SK-N-SH (cell line): ENCODE measurements at regions not wholly inside any gene's neighbourhood (a gene's known extent, or its start where the extent isn't known, plus 50 kb on each side); places are given as distances from the start of the nearest gene placed in this dataset.

ENCODE experiments used
- ELF1 ChIP-seq: IDR thresholded peaks from 2 replicates; pipeline ENCODE4 v1.4.0; 2012
- EP300 ChIP-seq, 2 experiments: IDR thresholded peaks; 2 replicates each; pipeline versions ENCODE4 v1.4.0 to v1.6.1; 2012; ENCODE audit warnings: borderline replicate concordance in 1 of 2, low read depth in 1 of 2, low read length in 1 of 2
- EZH2phosphoT487 ChIP-seq: fragments of 200-600 bp; sonication (generic); IDR thresholded peaks from 2 replicates; pipeline ENCODE4 v1.6.1; 2017; ENCODE audit warnings: low read depth, mixed run types, mild to moderate bottlenecking, antibody characterized with exemption, moderate library complexity, borderline replicate concordance
- FOXM1 ChIP-seq: IDR thresholded peaks from 2 replicates; pipeline ENCODE4 v1.4.0; 2012; ENCODE audit warnings: low read depth, mild to moderate bottlenecking
- GABPA ChIP-seq: IDR thresholded peaks from 2 replicates; pipeline ENCODE4 v1.4.0; 2012; ENCODE audit warnings: low read depth, mild to moderate bottlenecking
- IRF3 ChIP-seq: fragments of 150-350 bp; IDR thresholded peaks from 2 replicates; pipeline ENCODE4 v1.6.1; 2016; ENCODE audit warnings: mild to moderate bottlenecking, low read depth, low read length
- MEF2A ChIP-seq: IDR thresholded peaks from 2 replicates; pipeline ENCODE4 v1.4.0; 2012; ENCODE audit warnings: low read depth, borderline replicate concordance
- MXI1 ChIP-seq: IDR thresholded peaks from 2 replicates; pipeline ENCODE4 v1.6.1; 2012; ENCODE audit warnings: mild to moderate bottlenecking, low read depth, low read length, improper control_type of control experiment
- NRF1 ChIP-seq: IDR thresholded peaks from 2 replicates; pipeline ENCODE4 v1.6.1; 2012; ENCODE audit warnings: low read depth, mild to moderate bottlenecking, low read length
- POLR2AphosphoS5 ChIP-seq: IDR thresholded peaks from 2 replicates; pipeline ENCODE4 v1.6.1; 2012; ENCODE audit warnings: low read depth, low read length
- REST ChIP-seq: IDR thresholded peaks from 2 replicates; pipeline ENCODE4 v1.6.1; 2012; ENCODE audit warnings: mild to moderate bottlenecking, low read depth, low read length, moderate library complexity
- RXRA ChIP-seq: IDR thresholded peaks from 2 replicates; pipeline ENCODE4 v1.4.0; 2012; ENCODE audit warnings: low read depth, mild to moderate bottlenecking, borderline replicate concordance
- SIN3A ChIP-seq: IDR thresholded peaks from 2 replicates; pipeline ENCODE4 v1.6.1; 2012; ENCODE audit warnings: low read depth, mild to moderate bottlenecking, low read length, moderate library complexity, borderline replicate concordance
- TAF1 ChIP-seq: IDR thresholded peaks from 2 replicates; pipeline ENCODE4 v1.6.1; 2012; ENCODE audit warnings: low read depth, mild to moderate bottlenecking, low read length, moderate library complexity, borderline replicate concordance
- TCF12 ChIP-seq: IDR thresholded peaks from 2 replicates; pipeline ENCODE4 v1.4.0; 2012
- TEAD4 ChIP-seq: IDR thresholded peaks from 2 replicates; pipeline ENCODE4 v1.4.0; 2012; ENCODE audit warnings: mild to moderate bottlenecking, borderline replicate concordance; ENCODE audit not compliant: insufficient read depth
- USF2 ChIP-seq: fragments of 150-350 bp; IDR thresholded peaks from 2 replicates; pipeline ENCODE4 v1.6.1; 2017; ENCODE audit warnings: antibody characterized with exemption, low read length, low read depth, borderline replicate concordance
- TF ChIP-seq, protein P1 (sequence below): IDR thresholded peaks from 2 replicates; pipeline ENCODE4 v1.4.0; 2012; ENCODE audit warnings: low read depth

DNA sequence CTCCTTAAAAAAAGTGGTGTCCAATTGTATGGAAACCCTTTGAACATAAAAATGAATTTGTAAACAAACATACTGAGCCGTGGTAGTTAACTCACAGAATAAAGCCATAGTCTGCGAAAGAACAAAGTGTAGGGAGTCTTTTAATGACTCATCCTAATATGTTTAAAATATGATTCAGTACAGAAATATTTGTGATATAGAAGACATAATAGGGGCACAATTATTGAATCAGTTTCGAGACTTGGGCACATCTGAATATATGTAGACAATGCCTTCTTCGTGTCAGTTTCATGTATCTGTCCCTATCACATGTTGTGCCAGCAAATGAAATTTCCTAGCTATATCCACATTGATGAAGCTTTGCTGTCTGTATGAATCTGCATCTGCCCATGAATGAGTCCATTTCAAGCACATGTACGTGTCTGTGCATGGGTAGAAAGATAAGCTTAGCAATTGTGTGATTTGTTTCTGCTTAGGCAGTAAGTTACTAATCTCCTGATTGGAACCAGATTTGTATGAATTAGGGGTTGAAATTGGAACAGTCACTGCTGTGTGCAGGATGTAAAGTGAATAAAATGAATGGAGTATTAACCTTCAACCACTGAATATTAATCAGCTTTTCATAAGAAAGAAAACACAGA lies 112.5 kb upstream of the SOX9 start (continued):
- TF ChIP-seq IRF3 (no peak), FOXM1 (no peak), MXI1 (peak; percentile 83; the same call in 1 of the 2 replicates), TCF12 (peak; percentile 68), GABPA (no peak), ELF1 (no peak), NRF1 (no peak), USF2 (no peak), POLR2AphosphoS5 (no peak), EP300 (IDR thresholded peaks at IDR 0.05; ENCODE audit: borderline replicate concordance in 1 of 2, low read depth in 1 of 2, low read length in 1 of 2) (peak; percentile 9 to 90; a peak in 2 of 4 replicates), SIN3A (no peak), REST (no peak), RXRA (no peak), TAF1 (no peak), TEAD4 (peak; percentile 16; the same call in 1 of the 2 replicates), EZH2phosphoT487 (no peak), MEF2A (no peak)
- TF ChIP-seq, protein P1, sequence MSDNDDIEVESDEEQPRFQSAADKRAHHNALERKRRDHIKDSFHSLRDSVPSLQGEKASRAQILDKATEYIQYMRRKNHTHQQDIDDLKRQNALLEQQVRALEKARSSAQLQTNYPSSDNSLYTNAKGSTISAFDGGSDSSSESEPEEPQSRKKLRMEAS: no peak
